Lung microvascular endothelial cell (primary cell): ENCODE measurements at regions not wholly inside any gene's neighbourhood (a gene's known extent, or its start where the extent isn't known, plus 50 kb on each side); places are given as distances from the start of the nearest gene placed in this dataset.

Experiments used
- DNase-seq, 2 donors: peaks; one replicate each; pipeline versions ENCODE4 v3.0.0 to v3.0.0-alpha.2; 2010; ENCODE audit warnings: low read depth in 2 of 2

DNA sequence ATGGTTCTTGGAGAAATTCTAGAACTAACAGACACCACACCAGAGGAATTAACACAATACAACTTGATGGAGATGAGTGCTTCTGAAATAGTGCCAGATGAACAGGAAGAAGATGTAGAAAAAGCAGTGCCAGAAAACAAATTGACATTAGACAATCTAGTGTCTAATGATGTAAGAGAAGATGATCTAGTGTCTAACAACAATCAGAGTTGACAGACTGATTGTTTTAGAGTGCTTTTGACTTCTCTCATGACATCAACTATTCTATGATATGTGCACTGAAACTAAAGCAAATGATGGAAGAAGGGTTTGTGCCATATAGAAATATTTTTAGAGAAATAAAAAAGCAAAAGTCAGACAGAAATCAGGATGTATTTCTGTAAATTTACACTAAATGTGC, 646.1 kb upstream of the KIF2B start:
- no peak for DNase-seq

DNA sequence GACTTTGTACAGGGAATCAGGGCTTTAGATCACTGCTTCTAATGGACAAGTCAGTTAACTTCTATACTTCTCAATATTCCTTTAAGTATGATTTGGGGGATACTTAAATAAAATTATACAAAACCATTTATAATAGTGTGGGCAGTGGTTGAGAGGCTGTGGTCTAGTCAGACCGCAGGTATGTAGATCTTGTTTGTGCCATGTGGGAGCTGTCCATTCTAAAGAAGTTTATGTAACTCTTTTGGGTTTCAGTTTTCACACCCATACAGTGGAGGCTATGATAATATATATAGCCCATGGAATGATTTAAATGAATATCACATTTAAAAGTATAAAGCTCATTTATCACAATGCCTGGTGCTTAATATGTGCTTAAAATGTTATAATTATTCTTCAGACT, 654.3 kb upstream of the KIF2B start:
- no peak for DNase-seq

DNA sequence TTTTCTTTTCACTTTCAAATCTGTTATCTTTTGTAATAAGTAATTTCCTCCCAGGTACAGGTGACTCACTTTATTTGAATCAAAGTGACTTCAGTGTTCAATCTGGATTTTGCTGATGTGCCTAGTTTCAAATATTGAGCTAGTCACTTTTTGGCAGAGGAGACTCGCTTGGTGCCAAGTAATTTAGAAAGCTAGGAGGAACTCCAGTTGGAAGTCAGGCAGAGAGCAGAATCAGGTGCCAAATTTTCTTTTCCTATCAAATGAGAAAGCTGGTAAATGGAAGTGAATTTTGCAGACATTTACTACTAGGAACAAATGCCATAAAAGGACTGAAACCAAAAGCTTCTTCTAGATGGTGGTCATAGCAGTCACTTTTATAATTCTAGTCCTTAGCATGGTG, 656.0 kb upstream of the KIF2B start:
- no peak for DNase-seq

DNA sequence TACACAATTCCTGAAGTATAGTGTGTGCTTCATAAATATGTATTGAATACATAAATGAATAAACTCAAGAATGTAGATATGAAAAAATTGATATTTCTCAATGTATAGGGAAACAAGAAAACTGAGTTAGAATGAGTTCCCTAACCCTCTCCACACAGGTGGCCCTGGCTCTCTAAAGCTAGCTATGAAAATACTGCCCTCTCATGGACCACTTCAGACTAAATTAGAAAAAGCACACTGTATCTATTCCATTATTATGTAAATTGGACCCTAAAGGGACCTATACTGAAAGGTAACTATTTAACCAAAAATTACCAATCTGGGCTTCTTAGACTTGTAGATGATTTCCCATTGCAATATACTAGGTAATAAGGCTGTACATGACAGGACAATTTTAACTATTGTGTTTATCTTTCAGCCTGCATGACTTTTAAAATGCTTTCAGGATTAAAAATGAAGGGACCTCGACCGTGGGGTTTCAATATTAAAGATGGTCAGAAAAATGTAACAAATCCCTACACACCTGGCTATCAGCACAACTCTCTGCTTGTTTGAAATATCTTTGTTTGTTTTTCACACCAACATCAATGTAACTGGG, 672.5 kb upstream of the KIF2B start:
- peak in 1 of 2 donors; percentile 51 for DNase-seq

DNA sequence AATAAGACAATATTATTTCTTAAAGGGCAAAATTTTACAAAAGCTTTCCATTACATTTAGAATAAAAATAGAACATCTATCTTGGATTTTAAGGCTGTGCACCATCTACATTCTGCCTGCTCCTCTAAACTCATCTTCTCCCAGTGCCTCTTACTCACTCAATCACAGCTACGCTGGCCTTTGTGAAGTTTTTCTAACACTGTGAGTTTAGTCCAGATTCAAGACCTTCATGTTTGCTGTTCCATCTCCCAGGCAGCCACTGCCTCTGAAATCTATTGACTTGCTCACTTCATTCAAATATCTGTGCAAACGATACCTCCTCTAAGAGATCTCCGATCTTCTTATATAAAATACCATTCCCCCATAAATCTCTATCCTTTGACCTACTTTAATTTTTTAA, 673.4 kb upstream of the KIF2B start:
- DNase-seq = no peak

DNA sequence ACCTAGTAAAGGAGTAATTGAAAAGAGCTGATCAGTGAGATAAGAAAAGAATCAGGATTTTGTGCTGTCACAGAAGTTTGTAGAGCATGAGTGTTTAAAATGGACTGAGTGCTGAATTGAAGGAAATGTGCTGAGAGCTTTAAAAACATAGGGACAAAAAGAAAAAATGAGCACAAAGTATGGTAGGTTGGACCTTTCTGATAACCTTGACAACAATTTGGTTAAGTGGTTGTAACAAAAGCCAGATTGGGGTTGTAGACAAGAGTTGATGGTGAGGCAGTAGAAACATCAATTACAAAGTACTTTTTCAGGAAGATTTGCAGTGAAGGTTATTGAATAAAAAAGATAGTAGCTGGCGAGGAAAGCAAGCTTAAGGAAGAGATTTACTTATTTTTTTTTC, 674.7 kb upstream of the KIF2B start:
- no peak for DNase-seq

DNA sequence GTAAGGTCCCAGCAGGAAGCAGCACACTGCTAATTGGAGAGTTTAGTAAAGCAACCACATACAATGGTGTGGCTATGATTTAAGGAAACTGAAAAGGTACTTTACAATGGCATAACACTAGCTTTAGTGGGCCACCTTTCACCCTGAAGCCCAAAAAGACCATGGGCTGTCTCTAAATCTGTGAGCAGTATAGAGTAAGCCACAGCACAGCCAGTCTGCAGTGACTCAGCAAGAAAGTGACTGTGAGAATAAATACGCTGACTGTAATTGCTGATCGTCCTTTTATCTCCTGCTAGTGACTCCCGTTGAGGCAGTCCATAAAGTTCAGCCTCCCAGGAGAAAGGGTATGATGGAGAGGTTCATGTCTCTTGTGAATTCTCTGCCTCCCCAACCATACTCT, 679.8 kb upstream of the KIF2B start:
- peak in 1 of 2 donors; percentile 39 for DNase-seq

DNA sequence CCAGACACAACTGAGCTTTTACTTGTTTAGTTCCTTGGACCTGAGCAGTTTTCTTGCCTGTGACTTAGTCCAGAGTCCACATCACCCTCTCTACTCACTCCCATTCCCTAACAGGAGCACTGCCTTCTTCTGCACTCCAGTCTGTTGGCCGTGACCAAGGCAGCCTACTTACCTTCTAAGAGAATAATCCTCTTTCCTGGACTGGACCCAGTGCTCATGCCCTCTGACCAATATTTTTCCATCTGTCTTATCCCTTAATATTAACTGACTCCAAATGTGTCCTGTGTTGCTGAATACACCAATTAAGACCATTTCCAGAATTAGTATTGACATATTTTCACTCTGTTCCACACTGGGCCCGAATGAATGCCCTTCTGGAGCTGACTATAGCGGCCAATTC, 681.0 kb upstream of the KIF2B start:
- no peak for DNase-seq

DNA sequence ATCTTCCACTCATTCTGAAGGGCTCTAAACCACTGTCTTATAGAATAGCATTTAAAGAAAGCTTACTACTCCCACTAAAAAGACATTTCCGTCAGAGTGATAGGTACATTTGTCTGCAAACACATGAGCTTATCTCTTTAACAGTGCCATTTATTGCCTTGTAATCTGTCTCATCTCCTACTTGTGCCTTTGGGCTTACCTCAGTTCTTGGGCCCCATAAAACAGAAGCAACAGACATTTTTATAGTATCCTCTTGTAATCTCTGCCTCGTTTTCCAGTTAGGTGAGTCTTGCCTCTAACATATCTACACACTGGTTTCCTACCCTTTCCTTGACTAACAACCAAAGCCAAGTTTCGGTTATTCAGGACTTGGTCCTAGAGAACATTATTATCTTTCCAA, 681.4 kb upstream of the KIF2B start:
- DNase-seq = no peak

DNA sequence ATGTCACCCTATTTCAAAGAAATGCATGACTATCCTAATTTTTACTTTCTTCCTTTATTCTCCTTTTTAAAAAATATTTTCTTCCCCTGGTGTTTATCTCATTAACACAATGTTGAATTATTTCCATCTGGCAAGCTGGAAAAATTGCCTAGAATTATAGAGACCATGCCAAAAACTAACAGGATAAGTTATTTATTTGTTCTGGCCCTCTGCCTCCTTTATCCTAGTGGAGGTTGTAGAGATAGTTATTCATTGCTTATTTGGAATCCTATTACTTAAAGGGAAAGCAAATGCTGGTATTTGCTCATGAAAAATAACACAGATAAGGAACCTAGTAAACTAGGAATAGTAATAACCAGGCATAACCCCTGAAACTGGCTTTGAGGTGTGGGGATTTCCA, 684.9 kb upstream of the KIF2B start:
- peak in 1 of 2 donors; percentile 75 for DNase-seq

DNA sequence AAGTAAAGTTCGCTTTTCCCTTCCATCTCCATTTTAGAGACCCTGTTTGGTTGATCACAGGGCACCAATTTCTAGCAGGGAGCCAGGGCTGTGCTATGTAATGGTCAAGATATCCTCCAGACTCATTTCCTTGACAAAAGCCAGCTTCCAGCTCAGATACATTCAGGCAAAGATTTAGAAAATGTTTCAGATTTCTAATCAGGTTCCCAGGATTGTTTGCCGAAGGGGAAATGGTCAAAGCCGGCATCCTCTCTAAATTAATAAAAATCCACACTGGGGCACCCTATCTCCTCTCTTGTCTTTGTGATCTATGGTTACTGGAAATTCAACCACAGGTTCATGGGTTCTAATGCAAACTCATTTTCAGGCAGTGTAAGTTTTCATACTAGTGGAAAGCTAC, 686.8 kb upstream of the KIF2B start:
- no peak for DNase-seq

DNA sequence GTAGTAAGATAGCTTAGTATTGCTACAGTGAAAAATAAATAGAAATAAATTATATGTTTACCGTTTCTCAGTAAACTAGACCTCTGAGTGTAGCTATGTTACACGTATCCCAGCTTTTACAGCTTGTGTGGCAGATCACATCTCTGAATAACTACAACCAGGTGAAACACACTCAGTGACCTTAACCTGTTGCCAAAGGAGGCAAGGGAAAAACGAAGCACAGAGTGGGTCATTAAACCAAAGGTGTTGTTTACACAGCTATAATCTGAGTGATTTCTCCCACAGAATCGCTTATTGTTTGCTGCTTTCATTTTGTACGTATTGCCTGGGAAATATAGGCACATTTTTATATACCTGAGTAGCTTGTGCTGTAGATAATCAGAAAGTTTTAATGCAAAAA, 688.2 kb upstream of the KIF2B start:
- no peak for DNase-seq

DNA sequence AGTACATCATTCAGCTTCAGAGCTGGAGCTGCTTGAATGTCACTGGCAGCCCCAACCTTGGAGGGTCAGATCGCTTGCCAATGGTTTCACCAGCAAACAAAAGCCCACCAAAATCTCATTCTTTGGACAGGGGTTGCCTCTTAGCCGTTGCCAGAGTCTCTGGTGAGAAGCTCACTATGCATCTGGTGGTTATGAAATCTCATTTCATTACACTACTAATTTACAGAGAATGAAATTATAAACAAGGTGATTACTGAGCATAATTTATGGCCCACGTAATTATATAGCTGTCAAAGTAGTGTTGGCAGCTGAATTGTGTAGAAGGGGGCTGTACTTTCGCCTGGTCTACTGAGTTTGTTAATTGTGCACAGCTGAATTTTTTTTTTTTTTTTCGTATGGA, 688.9 kb upstream of the KIF2B start:
- no peak for DNase-seq

DNA sequence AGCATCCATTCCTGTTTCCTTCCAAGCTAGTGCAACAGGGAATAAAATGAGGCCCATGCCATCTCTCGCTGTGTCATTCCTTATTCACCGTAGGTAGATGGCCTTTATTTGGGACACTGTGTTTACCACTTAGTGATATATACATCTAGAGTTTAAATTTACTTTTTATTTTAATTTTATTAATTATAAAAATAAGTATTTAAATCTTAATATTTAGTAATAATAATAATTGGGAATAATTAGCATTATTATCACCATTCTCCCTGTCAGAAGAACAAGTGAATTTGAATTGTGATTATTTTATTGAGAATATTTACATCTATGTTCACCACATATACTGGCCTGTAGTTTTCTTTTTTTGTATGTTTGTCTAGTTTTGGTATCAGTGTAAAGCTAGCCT, 692.9 kb upstream of the KIF2B start:
- no peak for DNase-seq

DNA sequence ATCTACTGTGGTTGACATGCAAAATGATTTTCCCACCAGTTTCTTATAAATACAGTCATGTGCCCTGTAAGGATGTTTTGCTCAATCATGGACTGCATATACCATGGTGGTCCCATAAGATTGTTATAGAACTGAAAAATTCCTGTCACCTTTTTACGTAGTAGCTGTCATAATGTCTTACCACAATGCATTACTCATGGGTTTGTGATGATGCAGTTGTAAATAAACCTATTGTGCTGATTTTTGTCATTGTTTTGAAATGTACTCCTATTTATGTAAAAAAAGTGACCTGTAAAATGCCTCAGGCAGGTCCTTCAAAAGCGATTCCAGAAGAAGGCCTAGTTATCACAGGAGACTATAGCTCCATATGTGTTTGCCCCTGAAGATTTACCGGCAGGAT, 695.4 kb upstream of the KIF2B start:
- no peak for DNase-seq

DNA sequence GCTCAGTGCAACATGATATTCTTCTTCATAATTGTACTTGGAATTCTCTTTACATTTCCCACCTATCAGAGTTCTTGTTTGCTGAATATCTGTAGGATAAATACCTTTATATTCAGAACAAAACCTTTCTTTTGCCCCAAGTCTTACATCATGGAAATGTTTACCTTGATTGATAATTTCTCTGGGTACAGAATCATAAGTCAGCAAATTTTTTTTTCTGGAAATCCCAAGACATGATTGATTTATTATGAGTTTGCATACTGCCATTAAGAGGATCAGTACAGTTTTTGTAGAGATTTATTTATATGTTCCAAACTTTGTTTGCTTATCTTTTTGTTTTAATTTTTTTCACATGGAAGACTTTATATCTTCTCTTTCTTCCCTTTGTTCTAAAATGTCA, 699.8 kb upstream of the KIF2B start:
- no peak for DNase-seq

DNA sequence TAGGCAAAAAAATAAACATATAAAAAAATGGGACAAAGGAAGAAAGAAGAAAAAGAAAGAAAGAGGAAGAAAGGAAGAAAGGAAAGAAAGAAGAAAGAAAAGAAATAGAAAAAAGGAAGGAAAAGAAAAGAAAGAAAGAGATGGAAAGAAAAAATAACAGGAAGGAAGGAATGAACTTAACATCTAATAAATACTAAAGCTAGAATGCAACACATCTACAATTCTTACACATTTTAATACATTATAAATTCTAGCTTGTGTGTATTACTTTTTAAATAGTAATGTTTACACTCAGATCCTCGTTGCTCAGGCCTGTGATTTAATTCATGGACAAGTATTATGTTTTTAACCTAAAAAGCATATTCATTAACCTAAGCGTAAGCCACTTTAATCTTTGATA, 703.0 kb upstream of the KIF2B start:
- no peak for DNase-seq

DNA sequence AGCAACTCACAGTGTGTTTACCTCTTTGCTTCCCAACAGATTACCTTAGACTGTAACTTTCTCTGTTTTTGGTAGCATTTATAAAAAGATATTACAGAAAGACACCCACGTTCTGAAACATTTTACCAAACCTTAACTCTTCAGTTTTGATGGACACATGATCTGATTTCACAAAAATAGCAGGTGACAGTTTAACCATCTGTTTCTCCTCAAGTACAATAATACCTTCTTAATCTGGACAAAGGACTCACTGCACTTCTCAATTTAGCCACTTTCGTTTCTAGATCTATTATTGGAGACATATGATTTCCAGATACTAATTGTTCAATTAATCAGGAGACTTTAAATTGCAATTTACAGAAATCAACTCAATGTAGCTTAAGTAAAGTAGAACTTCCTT, 703.8 kb upstream of the KIF2B start:
- DNase-seq = no peak

DNA sequence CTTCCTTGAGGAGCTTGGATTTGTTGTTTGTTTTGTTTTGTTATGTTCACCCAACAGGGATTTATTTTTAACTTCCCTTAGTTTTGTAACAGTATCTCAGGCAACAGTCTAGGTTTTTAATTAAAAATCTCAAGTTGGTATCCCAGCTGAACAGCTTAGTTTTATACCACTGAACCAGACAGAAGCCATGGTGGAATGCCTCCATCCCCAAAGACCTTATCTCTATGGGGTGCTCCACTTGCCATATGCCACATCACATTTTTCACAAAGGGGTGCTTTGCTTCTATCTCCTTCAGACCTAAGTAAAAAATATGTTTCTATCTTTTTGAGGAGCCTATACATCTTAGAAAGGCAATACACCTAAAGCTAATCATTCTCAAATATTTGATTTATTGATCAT, 715.8 kb upstream of the KIF2B start:
- no peak for DNase-seq

DNA sequence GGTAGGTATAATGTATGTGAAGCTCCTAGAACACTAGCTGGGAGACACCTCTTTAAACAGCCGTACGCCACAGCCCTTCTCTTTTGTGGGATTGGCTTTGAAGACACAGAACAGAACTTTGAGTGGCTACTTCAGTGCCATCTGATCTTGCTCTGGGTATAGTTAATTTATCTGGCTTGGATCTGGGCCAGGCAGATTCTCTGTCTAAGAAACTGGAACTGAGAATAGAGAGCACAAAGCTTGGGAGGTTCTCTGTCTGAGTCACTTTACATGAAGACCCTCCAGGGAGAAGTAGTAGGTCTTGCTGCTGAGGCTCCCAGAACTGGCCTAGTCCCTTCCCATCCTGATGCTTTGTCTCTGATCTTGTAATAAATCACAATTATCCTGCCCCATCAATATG, 721.0 kb upstream of the KIF2B start:
- no peak for DNase-seq

DNA sequence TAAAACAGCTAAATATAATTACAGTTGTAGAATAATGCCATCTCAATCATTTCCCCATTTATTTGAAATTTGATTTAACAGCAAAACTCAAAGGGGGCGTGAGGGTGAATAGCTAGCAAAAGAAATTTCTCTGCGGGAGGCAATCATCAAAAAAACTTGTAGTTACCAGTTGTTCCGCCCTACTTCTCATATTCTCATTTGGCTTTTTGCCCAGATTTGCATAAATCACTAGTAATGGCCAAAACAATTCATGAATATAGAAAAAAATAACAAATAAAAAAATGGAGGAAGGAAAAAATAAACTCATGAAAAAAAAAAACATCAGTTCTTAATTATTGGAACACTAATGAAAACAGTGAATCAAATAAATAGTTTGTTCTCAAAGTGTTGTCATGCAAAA, 722.6 kb upstream of the KIF2B start:
- DNase-seq = no peak

DNA sequence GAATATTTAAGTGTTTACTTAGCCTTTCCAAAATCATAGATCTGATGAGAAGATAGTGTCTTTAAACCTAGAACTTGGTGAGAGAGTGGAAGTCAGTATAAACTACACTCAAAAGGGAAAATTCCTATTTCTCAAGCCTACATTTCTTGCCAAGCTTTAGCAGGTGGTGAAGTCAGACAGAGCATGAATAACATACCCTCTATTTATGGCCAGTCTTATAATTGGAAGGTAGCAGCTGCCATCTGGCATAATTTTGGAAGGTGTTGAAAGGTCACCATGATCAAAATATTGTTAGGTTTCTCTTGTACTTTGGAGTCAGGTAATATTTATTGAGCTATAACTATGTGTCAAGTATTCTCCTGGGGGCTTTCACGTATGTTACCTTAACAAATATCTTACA, 729.3 kb upstream of the KIF2B start:
- no peak for DNase-seq

DNA sequence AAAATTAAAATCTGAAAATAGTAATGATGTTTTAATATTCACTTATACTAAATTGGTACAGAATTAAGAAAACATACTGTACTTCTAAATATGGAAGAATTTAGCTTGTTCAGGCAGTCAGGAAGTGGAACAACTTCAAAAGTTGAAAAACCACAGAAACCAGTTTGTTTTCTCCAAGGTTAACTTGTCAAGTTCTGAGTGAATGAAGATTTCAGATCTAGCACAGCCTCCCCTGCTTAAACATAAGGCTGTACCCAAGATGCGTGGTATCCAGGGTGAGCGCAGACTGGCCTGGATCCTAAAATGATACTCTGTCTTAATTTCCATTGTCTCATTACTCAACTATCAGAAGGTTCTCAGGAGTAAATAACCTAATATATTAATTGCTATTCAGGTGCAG, 730.7 kb upstream of the KIF2B start:
- no peak for DNase-seq

DNA sequence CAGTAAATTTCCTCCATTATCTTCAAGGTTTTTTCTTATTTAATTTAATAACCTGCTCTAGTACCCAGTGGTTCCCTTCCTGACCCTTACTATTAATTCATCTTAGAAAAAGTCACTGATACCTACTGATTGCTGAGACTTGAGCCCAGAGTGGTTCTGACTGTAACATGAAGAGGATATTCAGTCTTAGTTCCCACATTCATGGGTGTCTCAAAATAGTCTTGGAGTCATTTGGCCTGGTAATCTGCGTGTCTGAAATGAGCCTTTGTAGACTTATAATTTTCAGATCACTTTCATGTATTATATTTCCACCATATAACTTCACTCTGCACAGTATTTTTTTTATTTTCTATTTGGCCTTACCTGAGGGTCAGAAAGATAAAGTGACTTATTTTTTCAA, 732.0 kb upstream of the KIF2B start:
- no peak for DNase-seq

DNA sequence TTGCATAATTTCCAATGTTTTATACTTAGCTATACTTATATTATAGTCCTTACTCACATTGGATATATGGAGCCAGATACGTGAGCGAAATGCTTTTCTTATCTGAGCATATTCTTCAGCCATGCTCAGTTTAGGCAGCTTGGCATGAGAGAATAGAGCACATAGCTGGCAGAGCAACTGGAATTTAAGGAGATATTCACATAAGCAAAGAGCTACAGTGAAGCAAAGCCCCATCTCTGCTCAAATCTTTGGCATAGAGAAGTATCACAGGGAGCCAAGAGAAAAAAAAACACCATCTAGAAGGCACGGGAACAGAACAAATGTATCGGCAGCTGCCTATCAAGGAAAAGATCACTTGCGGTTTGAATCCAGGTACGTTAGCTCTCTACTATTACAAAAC, 734.2 kb upstream of the KIF2B start:
- no peak for DNase-seq
